Mesodermal cell (in vitro differentiated cells): ENCODE measurements at regions not wholly inside any gene's neighbourhood (a gene's known extent, or its start where the extent isn't known, plus 50 kb on each side); places are given as distances from the start of the nearest gene placed in this dataset.

Source experiments
- H3K27ac ChIP-seq: 2 replicates; pipeline ENCODE4 v1.7.0; 2013; ENCODE audit warnings: mild to moderate bottlenecking, low read depth, low read length, moderate library complexity; ENCODE audit not compliant: severe bottlenecking
- H3K36me3 ChIP-seq: 2 replicates; pipeline ENCODE4 v1.7.1; 2013; ENCODE audit warnings: mild to moderate bottlenecking, low read length, moderate library complexity; ENCODE audit not compliant: control insufficient read depth, insufficient read depth
- H3K4me1 ChIP-seq: one replicate; pipeline ENCODE4 v1.7.1; 2013; ENCODE audit warnings: mild to moderate bottlenecking, low read length; ENCODE audit not compliant: insufficient read depth, control insufficient read depth, poor library complexity, severe bottlenecking
- H3K4me3 ChIP-seq: 2 replicates; pipeline ENCODE4 v1.7.0; 2013; ENCODE audit warnings: low read length, control low read depth, mild to moderate bottlenecking; ENCODE audit not compliant: insufficient read depth, poor library complexity, severe bottlenecking; ENCODE audit errors: extremely low read depth
- H3K9me3 ChIP-seq: 2 replicates; pipeline ENCODE4 v1.7.1; 2013; ENCODE audit warnings: mild to moderate bottlenecking, low read length, moderate library complexity; ENCODE audit not compliant: control insufficient read depth
- WGBS, 2 experiments: methylation state at CpG; one replicate each; pipeline ENCODE4 v1.1.5; 2013; ENCODE audit warnings: missing lambda C conversion rate in 2 of 2; ENCODE audit not compliant: insufficient coverage in 2 of 2; 5-methylcytosine and 5-hydroxymethylcytosine counted together

DNA sequence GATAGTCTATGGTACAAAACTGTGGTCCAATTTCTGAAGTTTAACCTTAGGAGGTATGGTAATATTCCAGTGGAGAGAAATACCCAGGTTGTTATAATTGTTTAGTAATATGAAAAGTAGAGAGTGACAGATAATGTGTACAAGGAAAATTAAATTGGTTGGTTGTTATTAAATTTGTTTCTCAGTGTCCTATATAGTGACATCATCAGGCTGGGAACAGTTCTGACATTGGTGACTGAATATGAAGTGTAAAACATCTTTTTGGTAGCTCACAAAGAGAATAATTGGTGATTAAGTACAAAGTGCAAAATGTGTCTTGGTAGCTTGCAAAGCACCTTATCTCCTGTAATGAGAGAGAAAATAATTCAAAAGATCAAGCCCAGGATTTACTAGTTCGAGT, 1806.1 kb upstream of the CDH6 start:
- no peak overlapping the region for H3K27ac ChIP-seq
- no peaks in the 10 kb centered on the region for H3K4me1 ChIP-seq
- H3K36me3 ChIP-seq, result no peaks in the 10 kb centered on the region
- H3K9me3 ChIP-seq, result no peaks in the 10 kb centered on the region
- no peak overlapping the region for H3K4me3 ChIP-seq
- WGBS, 2 experiments, result 86% methylated on average over 1 of the region's 1 CpG; no CpG with 5 or more reads in 1 of the 2 experiments

DNA sequence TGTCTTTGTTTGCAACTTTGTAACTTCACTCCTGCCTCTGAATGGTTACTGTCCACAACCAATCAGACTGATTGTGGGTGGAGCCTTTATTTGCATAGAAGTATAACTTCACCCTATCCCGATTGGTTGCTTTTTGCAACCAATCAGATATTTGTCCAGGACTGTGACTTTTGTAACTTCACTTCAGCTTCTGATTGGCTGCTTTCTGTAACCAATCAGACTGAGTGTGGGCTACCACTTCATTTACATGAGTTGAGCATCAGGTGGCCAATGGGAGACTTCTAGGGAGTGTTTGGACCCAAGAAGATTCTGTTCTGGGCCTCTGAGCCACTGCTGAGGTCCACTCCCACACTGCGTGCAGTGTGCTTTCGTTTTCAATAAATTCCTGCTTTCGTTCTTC, 1810.7 kb upstream of the CDH6 start:
- 71 to 100% methylated on average over 1 to 4 of the region's 4 CpGs for WGBS, 2 experiments
- Histone ChIP-seq H3K36me3 (no peaks in the 10 kb centered on the region), H3K4me3 (no peak overlapping the region), H3K9me3 (no peaks in the 10 kb centered on the region), H3K27ac (no peak overlapping the region), H3K4me1 (no peaks in the 10 kb centered on the region)

DNA sequence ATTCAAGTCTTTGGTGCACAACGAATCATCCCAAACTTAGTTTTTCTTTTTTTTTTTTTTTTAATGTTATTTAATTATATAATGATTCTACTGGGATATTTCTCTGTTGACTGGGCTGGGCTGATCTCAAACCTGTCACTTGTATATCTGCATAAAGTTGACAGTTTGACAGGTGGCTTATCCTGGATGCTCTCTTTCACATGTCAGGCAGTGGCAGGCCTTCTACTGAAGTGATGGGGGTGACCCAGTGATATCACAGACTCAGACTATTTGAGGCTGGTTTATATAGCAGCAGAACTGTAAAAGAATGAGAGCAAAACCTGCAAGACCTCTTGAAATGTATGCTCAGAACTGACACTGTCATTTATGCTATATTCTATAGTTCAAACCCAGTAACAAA, 1813.5 kb upstream of the CDH6 start:
- Histone ChIP-seq H3K36me3 (no peaks in the 10 kb centered on the region), H3K27ac (no peak overlapping the region), H3K9me3 (no peaks in the 10 kb centered on the region), H3K4me3 (no peak overlapping the region), H3K4me1 (no peaks in the 10 kb centered on the region)
- WGBS, 2 experiments, result no CpG with 5 or more reads among the region's 1 CpG

DNA sequence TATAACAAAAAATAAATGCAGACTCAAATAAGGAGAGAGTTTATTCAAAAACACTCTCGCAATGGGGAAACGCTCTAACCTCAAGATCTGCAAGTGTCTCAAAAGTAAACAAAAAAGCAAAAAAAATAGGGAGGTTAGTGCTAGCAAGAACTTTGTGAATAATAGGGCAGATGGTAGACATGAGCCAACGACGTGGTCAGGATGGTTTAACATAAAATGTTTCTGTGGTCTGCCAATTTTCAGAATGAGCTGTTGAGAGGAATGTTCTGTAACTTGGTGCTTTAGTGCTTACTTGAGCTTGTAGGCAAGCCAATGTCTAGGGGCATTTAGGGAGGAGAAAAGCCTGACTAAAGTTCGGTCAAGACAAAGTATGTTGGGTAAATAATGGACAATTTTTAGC, 1813.9 kb upstream of the CDH6 start:
- H3K9me3 ChIP-seq, result no peaks in the 10 kb centered on the region
- WGBS, 2 experiments, result 86 to 91% methylated on average over 2 to 5 of the region's 5 CpGs
- H3K27ac ChIP-seq, result no peak overlapping the region
- no peak overlapping the region for H3K4me3 ChIP-seq
- H3K36me3 ChIP-seq, result no peaks in the 10 kb centered on the region
- H3K4me1 ChIP-seq, result no peaks in the 10 kb centered on the region

DNA sequence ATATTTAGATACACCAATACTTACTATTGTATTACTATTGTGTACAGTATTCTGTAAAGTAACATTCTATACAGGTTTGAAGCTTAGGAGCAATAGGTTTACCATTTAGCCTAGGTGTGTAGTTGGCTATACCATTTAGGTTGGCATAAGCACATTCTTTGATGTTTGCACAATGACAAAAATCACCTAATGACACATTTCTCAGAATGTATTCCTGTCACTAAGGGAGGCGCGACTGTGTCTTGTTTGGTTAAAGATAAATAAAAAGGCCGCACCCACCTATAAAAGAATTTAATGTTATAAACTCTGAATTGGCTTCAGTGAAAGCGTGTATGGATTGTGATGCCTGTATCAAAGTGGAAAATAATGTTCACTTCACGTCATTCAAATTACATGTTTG, 1815.4 kb upstream of the CDH6 start:
- 90 to 94% methylated on average over 2 of the region's 5 CpGs for WGBS, 2 experiments
- Histone ChIP-seq H3K9me3 (no peaks in the 10 kb centered on the region), H3K4me1 (no peaks in the 10 kb centered on the region), H3K36me3 (no peaks in the 10 kb centered on the region), H3K27ac (no peak overlapping the region), H3K4me3 (no peak overlapping the region)

DNA sequence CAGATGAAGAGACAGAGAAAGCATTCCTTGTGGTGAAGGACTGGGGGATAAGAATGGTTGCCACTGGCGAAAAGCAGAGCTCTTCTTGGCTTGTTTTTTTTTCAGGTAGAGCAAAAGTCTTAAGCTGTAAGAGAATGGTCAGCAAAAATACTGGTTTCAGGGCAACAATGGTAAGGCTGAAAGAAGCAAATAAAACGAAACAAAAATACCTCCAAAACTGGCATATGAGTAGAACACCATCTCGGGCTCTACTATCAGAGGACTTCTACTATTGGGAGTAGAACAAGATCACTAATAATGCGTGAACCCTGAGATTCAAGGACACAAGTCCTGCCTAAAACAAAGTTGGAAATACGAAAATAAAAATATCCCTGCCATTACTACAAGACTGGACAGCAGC, 1823.2 kb upstream of the CDH6 start:
- Histone ChIP-seq H3K4me3 (no peak overlapping the region), H3K36me3 (no peaks in the 10 kb centered on the region)

DNA sequence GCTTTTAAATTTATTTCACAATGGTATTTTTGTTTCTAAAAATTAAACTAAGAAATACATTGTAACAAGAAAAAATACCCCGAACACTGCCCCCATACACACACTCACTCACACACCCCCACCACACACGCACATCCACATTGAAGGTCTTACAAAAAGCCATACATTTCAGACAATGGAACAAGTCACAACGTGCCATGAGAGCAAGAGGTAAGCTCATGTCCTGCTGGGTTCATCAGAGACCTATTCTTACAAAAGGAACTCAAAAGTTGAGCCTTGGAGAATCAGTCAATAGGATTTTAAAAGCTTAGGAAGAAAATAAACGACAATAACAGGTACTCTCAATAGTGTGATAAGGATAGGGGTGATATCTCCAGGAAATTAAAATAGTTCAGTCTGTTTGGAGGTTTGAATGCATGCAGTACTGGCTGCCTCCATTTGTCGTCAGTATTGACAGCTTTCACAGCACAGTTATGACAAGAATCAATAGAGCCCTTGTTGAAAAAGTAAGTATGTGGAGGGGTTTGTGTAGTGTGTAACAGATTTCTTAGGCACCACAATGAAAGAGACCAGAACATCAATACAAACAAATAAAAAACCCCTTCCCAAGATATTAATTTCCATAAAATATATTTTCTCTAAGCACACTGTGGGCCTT, 1826.2 kb upstream of the CDH6 start:
- 71 to 89% methylated on average over 2 of the region's 5 CpGs for WGBS, 2 experiments
- Histone ChIP-seq H3K4me1 (no peaks in the 10 kb centered on the region), H3K4me3 (no peak overlapping the region), H3K9me3 (no peaks in the 10 kb centered on the region), H3K36me3 (no peaks in the 10 kb centered on the region), H3K27ac (no peak overlapping the region)

More for the DNA sequence above, 1823.2 kb upstream of the CDH6 start:
- 86 to 96% methylated on average over 3 to 4 of the region's 5 CpGs for WGBS, 2 experiments
- H3K4me1 ChIP-seq, result no peaks in the 10 kb centered on the region
- no peaks in the 10 kb centered on the region for H3K9me3 ChIP-seq
- H3K27ac ChIP-seq, result no peak overlapping the region

DNA sequence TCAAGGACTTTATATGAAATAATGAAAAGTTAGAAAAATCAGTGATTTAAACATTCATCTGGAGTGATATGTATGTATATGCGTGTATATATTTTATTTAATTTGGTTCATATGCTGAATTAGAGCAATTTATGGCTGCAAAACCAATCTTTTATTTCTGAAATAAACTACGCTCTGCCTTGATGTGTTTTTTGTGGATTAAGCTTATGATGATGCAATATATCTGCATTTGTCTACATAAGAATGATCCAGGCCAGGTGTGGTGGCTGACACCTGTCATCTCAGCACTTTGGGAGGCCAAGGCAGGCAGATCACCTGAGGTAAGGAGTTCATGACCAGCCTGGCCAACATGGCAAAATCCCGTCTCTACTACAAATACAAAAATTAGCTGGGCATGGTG, 1842.3 kb upstream of the CDH6 start:
- Histone ChIP-seq H3K4me1 (no peaks in the 10 kb centered on the region), H3K36me3 (no peaks in the 10 kb centered on the region), H3K4me3 (no peak overlapping the region), H3K27ac (no peak overlapping the region), H3K9me3 (peaks cover 10% of the 10 kb centered on the region)
- 83% methylated on average over 1 of the region's 3 CpGs; no CpG with 5 or more reads in 1 of the 2 experiments for WGBS, 2 experiments

DNA sequence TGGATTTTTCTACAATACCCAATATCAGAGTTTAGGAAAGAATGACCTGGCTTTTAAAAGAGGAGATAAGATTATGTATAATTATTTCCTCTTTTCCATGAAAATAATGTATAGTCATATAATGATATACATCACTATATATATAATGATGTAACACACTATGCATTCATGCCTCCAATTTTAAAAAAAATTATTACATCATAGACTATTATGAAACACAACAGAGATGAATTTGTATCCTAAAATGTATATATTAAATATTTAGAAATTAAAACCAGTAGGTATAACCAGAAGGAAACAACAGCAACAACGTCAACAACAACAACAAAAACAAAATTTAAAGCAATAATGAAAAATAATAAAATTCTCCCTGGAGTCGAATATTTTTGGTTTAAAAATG, 1856.5 kb upstream of the CDH6 start:
- Histone ChIP-seq H3K9me3 (no peaks in the 10 kb centered on the region), H3K27ac (no peak overlapping the region), H3K4me3 (no peak overlapping the region), H3K36me3 (no peaks in the 10 kb centered on the region), H3K4me1 (no peaks in the 10 kb centered on the region)
- no CpG with 5 or more reads among the region's 2 CpGs for WGBS, 2 experiments

DNA sequence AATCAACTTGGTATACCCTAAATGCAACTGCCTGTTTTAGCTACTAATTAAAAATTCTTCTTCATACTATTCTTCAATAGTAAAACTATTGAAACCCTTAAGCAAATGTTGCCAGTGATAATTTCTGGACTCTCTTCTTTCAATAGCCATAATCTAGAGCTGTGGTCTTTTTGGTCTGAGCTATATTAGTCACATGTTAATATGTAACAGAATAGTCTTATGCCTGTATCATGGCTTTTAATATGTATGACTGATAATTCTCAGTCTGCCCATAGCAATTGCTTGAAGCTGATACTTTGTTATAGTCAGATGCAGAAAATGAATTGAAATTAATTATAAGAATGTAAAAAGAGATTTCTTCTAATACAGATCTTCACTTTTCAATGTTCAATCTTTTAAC, 1871.9 kb upstream of the CDH6 start:
- Histone ChIP-seq H3K4me1 (no peaks in the 10 kb centered on the region), H3K27ac (no peak overlapping the region), H3K36me3 (no peaks in the 10 kb centered on the region), H3K4me3 (no peak overlapping the region), H3K9me3 (no peaks in the 10 kb centered on the region)

DNA sequence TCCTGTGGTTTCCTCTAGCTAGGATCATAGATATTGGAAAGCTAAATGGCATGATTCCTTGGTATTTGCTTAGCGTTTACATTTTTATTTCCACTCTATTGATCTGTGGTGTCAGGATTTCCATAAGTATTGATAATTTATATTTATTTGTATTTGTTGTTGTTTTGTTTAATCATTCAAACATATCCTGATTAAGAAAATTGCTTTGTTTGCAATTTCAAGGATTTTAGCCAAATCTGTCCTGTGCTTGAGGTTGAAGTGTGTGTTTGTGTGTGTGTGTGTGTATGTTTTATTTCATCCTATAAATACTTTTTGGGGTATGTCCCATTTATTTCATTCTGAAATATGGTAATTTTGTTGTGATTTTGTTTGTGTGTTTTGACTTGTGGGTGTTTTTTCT, 1884.1 kb upstream of the CDH6 start:
- Histone ChIP-seq H3K4me1 (no peaks in the 10 kb centered on the region), H3K36me3 (no peaks in the 10 kb centered on the region), H3K9me3 (no peaks in the 10 kb centered on the region), H3K4me3 (no peak overlapping the region), H3K27ac (no peak overlapping the region)
- WGBS, 2 experiments, result no CpG with 5 or more reads among the region's 1 CpG
